ENCODE measurements at regions not wholly inside any gene's neighbourhood (a gene's known extent, or its start where the extent isn't known, plus 50 kb on each side); places are given as distances from the start of the nearest gene placed in this dataset.

DNA sequence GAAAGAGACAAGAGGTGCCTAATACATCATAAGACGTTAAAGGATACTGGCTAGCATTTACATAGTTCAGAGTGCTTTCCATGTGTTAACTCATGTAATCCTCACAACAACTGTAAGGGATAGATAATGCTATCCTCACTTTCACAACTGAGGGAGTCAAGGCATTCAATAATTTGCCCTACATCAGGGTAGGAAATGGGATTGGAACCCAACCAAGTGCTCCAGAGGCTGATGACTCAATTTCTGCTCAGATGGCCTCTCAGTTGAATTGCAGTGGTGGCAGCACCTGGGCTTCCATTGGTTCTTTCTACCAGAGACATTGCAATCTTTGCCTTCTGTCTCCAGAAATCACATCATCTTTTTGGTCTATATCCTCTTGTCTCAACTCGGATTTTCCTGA lies 232.9 kb downstream of the ETS1 start:
- H3K27ac ChIP-seq (ENCODE audit: low read depth, low read length, poor library complexity, severe bottlenecking) = no peak overlapping the region
- H2AFZ ChIP-seq (ENCODE audit: low read length) = no peak overlapping the region
- TF ChIP-seq EZH2phosphoT487 (IDR thresholded peaks at IDR 0.05; ENCODE audit: borderline replicate concordance, low read depth, low read length) = no peak
- TF ChIP-seq, protein P1, sequence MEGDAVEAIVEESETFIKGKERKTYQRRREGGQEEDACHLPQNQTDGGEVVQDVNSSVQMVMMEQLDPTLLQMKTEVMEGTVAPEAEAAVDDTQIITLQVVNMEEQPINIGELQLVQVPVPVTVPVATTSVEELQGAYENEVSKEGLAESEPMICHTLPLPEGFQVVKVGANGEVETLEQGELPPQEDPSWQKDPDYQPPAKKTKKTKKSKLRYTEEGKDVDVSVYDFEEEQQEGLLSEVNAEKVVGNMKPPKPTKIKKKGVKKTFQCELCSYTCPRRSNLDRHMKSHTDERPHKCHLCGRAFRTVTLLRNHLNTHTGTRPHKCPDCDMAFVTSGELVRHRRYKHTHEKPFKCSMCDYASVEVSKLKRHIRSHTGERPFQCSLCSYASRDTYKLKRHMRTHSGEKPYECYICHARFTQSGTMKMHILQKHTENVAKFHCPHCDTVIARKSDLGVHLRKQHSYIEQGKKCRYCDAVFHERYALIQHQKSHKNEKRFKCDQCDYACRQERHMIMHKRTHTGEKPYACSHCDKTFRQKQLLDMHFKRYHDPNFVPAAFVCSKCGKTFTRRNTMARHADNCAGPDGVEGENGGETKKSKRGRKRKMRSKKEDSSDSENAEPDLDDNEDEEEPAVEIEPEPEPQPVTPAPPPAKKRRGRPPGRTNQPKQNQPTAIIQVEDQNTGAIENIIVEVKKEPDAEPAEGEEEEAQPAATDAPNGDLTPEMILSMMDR (conservative IDR thresholded peaks at IDR 0.05; ENCODE audit: low read length) = no peak
- no peaks in the 10 kb centered on the region for H3K9me2 ChIP-seq (ENCODE audit: insufficient read depth, low read length)
- H3K4me3 ChIP-seq (ENCODE audit: low read depth, low read length, poor library complexity, severe bottlenecking) = no peak overlapping the region
- ChIA-PET CTCF (ENCODE audit: unreplicated experiment) (no interaction called here), POLR2A (no interaction called here)
- no peaks in the 10 kb centered on the region for H3K79me2 ChIP-seq (ENCODE audit: insufficient read depth, low read depth, low read length)
- no peaks in the 10 kb centered on the region for H3K36me3 ChIP-seq (ENCODE audit: insufficient read depth, low read length)
- no peaks in the 10 kb centered on the region for H4K20me1 ChIP-seq (ENCODE audit: insufficient read depth, low read length)
- no peaks in the 10 kb centered on the region for H3K9me3 ChIP-seq (ENCODE audit: low read length)
- no peaks in the 10 kb centered on the region for H3K4me1 ChIP-seq (ENCODE audit: insufficient read depth, low read length, poor library complexity, severe bottlenecking)
- BruUV-seq (replicated peaks) = no TSS peak
- H3K4me2 ChIP-seq (ENCODE audit: low read length) = no peak overlapping the region
- intact Hi-C loops (cut with micrococcal nuclease; ENCODE audit: unreplicated experiment) = no loop called here
- no peak for DNase-seq (ENCODE audit: low spot score)

DNA sequence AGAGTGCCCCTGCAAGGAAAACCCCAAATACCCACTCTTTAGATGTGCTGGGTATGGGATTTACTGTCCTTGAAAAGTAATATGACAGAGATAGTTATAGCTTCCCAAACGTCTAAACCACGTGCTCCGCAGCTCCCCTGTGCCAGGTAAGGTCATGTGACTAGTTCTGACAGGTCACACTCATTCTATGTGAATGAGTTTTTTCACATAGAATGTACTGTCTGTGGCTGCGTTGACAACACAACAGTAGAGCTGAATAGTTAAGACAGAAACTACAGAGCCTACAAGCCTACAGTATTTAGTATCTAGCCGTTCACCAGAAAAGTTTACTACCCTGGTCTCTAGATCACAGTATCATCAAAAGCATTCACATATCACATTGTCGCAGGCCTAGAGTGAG lies 236.2 kb downstream of the ETS1 start:
- DNase-seq (ENCODE audit: low spot score) = no peak
- ChIA-PET POLR2A (interaction anchor here (0.6 to 1.3 kb wide), 5 partner anchors 12 to 79 kb away, joined by 3 to 5 read pairs (median 4); no protein-coding TSS in a partner anchor), CTCF (ENCODE audit: unreplicated experiment) (no interaction called here)
- intact Hi-C loops (cut with micrococcal nuclease; ENCODE audit: unreplicated experiment) = no loop called here
- no peak for TF ChIP-seq EZH2phosphoT487 (IDR thresholded peaks at IDR 0.05; ENCODE audit: borderline replicate concordance, low read depth, low read length)
- TF ChIP-seq, protein P1 (conservative IDR thresholded peaks at IDR 0.05; ENCODE audit: low read length) = no peak
- no TSS peak for BruUV-seq (replicated peaks)
- H3K27ac ChIP-seq (ENCODE audit: low read depth, low read length, poor library complexity, severe bottlenecking) = no peak overlapping the region
- H3K79me2 ChIP-seq (ENCODE audit: insufficient read depth, low read depth, low read length) = no peaks in the 10 kb centered on the region
- no peaks in the 10 kb centered on the region for H3K4me1 ChIP-seq (ENCODE audit: insufficient read depth, low read length, poor library complexity, severe bottlenecking)
- H4K20me1 ChIP-seq (ENCODE audit: insufficient read depth, low read length) = no peaks in the 10 kb centered on the region
- H3K4me2 ChIP-seq (ENCODE audit: low read length) = no peak overlapping the region
- H3K4me3 ChIP-seq (ENCODE audit: low read depth, low read length, poor library complexity, severe bottlenecking) = no peak overlapping the region
- H3K36me3 ChIP-seq (ENCODE audit: insufficient read depth, low read length) = no peaks in the 10 kb centered on the region
- no peak overlapping the region for H2AFZ ChIP-seq (ENCODE audit: low read length)
- H3K9me2 ChIP-seq (ENCODE audit: insufficient read depth, low read length) = no peaks in the 10 kb centered on the region
- H3K9me3 ChIP-seq (ENCODE audit: low read length) = no peaks in the 10 kb centered on the region

DNA sequence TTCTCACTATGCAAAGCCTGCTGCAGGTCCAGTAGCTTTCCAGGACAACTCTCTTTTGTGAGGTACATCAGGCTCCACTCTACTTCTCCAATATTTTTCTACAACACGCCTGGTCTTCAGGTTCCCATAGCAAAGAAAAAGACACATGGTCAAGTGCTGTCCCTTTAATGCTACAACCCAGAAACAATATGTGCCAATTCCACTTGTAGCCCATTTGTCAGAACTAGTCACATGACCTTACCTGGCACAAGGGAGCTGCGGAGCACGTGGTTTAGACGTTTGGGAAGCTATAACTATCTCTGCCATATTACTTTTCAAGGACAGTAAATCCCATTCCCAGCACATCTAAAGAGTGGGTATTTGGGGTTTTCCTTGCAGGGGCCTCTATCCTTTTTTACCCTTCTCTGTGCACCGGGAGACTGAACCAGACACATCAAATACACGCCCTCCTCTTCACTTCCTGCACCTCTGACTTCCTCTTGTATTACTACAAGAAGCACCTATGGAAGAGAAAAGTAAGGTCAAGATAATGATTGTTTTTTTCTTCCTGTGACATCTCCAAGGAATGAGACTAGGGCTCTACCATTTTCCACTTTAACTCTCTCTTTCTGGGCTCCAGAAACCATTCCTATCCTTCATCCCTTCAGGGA lies 237.6 kb downstream of the ETS1 start:
- POLR2A ChIA-PET = interaction anchor here (0.7 to 1.3 kb wide), 3 partner anchors 10 to 59 kb away, joined by 3 to 5 read pairs (median 3); no protein-coding TSS in a partner anchor
- CTCF ChIA-PET (ENCODE audit: unreplicated experiment) = no interaction called here
- no TSS peak for BruUV-seq (replicated peaks)
- Histone ChIP-seq H3K4me2 (ENCODE audit: low read length) (peak overlapping the region; percentile 10; the same call in 1 of the 2 replicates), H3K36me3 (ENCODE audit: insufficient read depth, low read length) (no peaks in the 10 kb centered on the region), H3K4me1 (ENCODE audit: insufficient read depth, low read length, poor library complexity, severe bottlenecking) (no peaks in the 10 kb centered on the region), H3K4me3 (ENCODE audit: low read depth, low read length, poor library complexity, severe bottlenecking) (no peak overlapping the region), H4K20me1 (ENCODE audit: insufficient read depth, low read length) (no peaks in the 10 kb centered on the region), H3K27ac (ENCODE audit: low read depth, low read length, poor library complexity, severe bottlenecking) (no peak overlapping the region), H2AFZ (ENCODE audit: low read length) (peak overlapping the region; percentile 8; the same call in 1 of the 2 replicates), H3K9me3 (ENCODE audit: low read length) (no peaks in the 10 kb centered on the region), H3K9me2 (ENCODE audit: insufficient read depth, low read length) (no peaks in the 10 kb centered on the region), H3K79me2 (ENCODE audit: insufficient read depth, low read depth, low read length) (no peaks in the 10 kb centered on the region)
- no peak for DNase-seq (ENCODE audit: low spot score)
- intact Hi-C loops (cut with micrococcal nuclease; ENCODE audit: unreplicated experiment) = no loop called here
- TF ChIP-seq, protein P1 (conservative IDR thresholded peaks at IDR 0.05; ENCODE audit: low read length) = no peak
- TF ChIP-seq EZH2phosphoT487 (IDR thresholded peaks at IDR 0.05; ENCODE audit: borderline replicate concordance, low read depth, low read length) = no peak
